ENCODE measurements at regions not wholly inside any gene's neighbourhood (a gene's known extent, or its start where the extent isn't known, plus 50 kb on each side); places are given as distances from the start of the nearest gene placed in this dataset.

DNA sequence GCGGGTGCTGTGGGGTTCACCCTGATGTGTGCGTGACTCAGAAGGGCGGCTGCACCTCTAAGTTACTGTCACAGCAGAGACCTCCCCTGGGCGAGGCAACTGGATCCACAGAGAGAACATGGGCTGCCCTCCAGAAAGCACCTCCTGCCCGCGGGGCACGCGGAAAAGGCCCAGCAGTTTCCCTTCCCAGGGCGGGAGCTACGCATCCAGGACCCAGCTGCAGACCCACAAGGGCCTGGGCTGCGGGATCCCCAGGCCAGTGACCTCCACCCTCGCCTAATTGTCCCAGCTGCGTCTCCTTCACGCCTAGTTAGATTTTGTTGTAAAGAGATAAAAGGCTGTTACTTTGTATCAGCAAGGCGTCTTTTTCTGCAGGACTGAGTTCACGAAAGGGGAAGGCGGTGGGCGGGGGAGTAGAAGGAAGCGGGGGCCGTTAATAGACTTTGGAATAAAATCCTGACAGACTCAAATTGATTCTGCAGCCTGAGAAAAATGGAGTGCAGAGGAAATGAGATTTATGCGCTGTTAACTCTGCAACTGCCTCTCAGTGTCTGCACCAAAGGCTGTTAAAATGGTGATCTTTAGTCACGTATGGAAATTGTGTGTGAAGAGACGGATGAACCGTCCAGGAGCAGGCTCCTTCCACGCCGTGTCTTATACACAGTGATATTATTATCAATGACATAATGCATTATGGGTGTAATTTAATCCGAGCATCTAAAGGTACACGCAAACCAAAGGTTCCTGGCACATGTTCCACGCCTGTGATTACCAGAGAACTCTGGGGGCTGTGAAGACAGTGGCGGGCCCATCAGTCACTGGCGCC is 65.9 kb upstream of the FBRSL1 start:
- no peak for DNase-seq

- no peak for DNase-seq
Observed at GRCh38 chr12:132423251-132423819, 66.6 kb upstream of the FBRSL1 start.

- DNase-seq, result no peak
Observed at GRCh38 chr12:132422381-132423043, 67.4 kb upstream of the FBRSL1 start.

GRCh38 chr12:132422040-132422380 is 67.9 kb upstream of the FBRSL1 start:
- DNase-seq, result no peak

- DNase-seq, result no peak
Observed at GRCh38 chr12:132419631-132420246, 70.2 kb upstream of the FBRSL1 start.

GRCh38 chr12:132418393-132418925 is 71.5 kb upstream of the FBRSL1 start:
- no peak for DNase-seq

DNA sequence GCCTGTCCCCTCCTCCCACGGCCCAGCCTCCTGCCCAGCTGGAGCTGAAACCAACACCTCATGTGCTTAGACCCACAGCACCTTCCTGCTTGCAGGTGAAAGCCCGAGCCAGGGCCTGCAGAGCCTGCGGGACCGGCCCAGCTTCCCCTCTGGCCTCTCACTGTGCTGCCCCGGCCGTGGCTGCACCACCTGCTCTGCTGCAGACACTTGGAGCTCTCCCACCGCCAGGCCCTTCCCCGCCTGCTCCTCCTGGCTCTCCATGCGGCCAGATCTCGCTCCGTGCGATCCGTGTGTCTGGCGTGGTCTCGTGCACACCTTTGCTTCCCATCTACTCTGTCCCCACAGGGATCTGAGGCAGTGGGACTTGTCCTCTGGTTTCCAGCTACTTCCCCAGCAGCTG is 72.2 kb upstream of the FBRSL1 start:
- no peak for DNase-seq

DNA sequence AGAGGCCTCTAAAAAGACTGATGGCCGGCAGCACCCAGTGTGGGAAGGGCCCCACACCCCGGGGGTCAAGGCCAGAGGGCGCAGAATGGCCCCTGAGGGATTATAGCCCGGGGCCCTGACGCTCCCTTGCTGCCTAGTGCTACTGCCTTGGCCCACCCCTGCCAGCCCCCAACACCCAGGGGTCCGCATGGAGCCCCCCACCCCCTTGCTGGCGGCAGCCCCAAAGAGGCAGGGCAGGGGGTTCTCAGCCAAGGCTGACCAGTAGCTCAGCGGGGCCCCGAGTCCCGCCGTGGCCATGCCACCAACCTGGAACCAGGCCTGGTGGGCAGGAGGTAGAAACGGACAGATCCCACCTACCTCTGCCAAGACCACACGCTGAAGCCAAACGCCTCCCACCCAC is 73.1 kb upstream of the FBRSL1 start:
- DNase-seq, result no peak

- DNase-seq, result no peak
Observed at GRCh38 chr12:132416121-132416673, 73.8 kb upstream of the FBRSL1 start.

DNA sequence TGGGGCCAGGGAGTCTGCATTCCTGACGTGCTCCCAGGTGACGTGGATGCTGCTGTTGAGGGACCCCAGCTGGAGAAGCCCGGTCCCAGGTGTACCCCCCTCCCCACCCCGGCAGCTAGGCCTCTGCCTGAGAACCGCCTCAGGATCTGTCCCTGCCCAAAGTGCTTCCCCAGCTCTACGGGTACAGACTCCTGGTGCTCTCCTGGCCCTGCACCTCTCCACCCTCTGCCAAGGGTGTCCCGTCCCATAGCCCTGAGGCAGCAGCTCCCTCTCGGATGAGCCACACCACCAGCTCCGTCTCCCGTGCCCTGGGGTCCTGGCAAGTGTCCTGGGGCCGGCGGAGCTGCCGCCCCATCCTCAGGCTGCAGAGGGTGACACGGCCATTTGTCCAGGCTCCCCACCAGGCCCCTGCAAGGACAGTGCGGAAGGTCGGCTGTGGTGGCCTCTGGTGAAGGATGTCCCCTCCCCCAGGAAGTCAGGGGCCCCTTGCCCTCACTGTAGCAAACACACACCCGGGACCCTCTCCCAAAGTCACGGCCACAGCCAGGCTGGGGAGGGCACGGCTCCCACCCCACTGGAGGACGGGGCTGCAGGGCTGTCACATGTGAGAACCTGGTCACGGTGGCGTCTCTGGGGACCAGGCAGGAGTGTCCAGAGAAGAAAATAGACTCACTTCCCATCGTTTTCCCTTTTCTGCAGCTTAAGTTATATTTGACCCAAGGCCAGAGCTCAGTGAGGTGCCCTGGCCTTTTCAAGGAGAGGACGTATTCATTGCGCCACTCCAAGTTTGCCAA is 74.4 kb upstream of the FBRSL1 start:
- no peak for DNase-seq

GRCh38 chr12:132414634-132415326 is 75.2 kb upstream of the FBRSL1 start:
- peak; percentile 36 to 59 for DNase-seq

DNA sequence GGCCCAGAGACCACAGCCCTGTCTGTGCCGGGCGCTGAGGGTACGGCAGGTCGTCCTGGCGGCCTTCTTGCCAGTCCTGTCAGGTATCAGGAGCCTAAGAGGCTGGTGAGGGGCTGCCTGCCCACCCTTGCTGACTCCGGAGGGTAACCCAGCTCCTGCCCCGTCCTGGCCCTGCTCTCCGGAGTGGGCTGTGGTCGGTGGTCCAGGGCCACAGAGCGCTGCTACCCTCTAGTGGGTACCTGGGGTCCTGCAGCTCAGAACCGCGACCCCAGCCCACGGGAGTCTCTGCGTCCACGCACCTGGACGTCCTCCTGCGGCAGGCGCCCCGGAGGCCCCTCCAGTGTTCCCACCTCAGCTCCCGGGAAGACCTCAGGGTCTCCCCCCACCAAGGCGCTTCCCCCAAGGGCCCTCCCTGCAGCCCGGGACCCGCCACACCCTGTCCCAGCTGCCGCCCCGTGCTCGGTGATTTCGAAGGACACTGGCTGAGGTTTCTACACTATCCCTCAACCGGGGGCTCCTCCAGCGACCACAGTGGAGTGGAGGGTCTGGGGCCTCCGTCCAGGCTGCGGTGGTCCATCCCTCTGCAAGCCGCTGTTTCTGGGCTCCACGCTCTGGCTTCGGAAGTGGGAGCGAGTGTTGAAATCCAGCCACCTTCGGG is 75.9 kb upstream of the FBRSL1 start:
- no peak for DNase-seq

GRCh38 chr12:132411457-132411856 is 78.5 kb upstream of the FBRSL1 start:
- no peak for DNase-seq

DNA sequence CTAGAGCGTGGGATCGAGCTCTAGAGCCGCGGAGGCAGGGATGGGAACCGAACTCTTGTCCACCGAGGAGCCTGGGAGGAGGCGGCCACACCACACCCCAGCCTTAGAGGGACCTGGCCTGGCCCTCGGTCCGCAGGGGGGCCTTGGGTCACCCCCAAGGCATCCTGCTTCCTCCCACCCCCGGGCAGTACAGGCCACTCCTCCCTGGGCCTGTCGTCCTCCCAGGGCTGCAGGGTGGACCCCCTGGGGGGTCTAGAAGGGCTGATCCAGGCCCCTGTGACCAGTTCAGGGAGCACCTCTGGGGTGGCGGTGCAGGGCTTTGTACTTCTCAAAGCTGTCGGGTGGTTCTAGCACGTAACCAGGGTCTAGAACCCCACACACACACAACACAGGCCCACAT is 79.1 kb upstream of the FBRSL1 start:
- DNase-seq, result no peak

GRCh38 chr12:132410296-132410625 is 79.7 kb upstream of the FBRSL1 start:
- no peak for DNase-seq

DNA sequence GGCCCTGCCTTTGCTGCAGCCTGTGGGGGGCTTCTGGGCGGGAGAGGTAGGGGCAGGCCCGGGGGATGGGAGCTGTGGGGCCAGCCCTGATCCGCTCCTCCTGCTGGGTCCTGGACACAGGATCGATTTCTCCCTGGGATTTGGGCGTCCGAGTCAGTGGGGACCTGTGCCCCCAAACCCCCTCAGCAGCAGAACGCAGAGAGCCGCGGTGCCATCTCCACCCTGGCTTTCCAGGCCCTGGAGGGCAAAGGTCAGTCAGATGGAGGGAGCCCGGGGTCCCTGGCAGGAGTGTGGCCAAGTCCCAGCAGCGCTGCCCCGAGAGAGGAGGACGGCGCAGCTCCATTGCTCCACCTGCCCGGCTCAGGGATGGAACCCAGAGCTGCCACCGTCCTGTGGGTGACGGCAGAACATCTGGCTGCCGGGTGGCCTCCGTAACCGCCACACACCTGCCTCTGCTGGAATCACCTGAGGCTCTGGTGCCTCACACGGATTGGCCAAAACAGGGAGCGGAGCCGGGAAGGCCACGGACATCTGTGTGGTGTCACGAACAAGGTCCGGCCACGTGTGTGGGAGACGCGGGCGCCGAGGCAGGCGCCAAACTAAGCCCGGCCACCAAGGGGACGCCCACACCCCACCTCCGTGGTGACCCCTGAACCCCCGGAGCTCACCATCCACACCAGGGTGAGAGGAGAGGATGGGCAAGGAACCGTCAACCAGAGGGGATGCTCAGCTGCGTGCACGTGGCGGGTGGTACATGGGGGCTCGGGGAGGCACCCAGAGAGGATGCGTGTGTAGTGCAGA is 80.3 kb upstream of the FBRSL1 start:
- no peak for DNase-seq

GRCh38 chr12:132408626-132409494 is 79.5 kb upstream of the GALNT9 start:
- no peak for DNase-seq

DNA sequence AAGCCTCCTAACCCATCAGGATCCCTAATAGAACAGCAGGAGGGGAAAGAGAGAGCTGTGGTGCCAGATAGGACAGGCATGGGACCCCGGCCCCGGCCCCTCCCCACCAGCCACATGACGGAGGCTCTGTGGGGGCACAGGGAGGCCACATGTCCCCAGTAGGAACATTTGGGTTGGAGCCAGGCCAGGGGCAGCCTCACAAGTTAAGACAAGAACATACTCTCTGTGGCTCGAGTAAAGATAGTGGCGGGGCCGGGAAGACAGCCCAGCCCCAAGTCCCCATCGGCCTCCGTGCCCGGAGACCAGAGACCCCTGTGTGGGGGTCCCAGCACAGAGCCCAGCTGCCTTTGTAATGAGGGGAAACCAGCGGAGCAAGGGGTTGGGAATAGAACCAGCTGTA is 78.6 kb upstream of the GALNT9 start:
- DNase-seq, result no peak

- no peak for DNase-seq
Observed at GRCh38 chr12:132407451-132407961, 78.1 kb upstream of the GALNT9 start.
